ENCODE measurements at regions not wholly inside any gene's neighbourhood (a gene's known extent, or its start where the extent isn't known, plus 50 kb on each side); places are given as distances from the start of the nearest gene placed in this dataset.

GRCh38 chr21:15138490-15138889 lies 73.7 kb upstream of the NRIP1 start:
- H3K27ac ChIP-seq: no peak overlapping the region
- TF ChIP-seq ZFX (IDR thresholded peaks at IDR 0.05; ENCODE audit: borderline replicate concordance): no peak
- no peak for TF ChIP-seq CTCF (IDR thresholded peaks at IDR 0.05)

- no peak for TF ChIP-seq ZFX (IDR thresholded peaks at IDR 0.05; ENCODE audit: borderline replicate concordance)
- TF ChIP-seq CTCF (IDR thresholded peaks at IDR 0.05): no peak
- H3K27ac ChIP-seq: no peak overlapping the region
These were observed 75.1 kb upstream of the NRIP1 start for GRCh38 chr21:15139898-15140297.

- no peak overlapping the region; the same call in 1 of the 2 replicates for H3K27ac ChIP-seq
- TF ChIP-seq ZFX (IDR thresholded peaks at IDR 0.05; ENCODE audit: borderline replicate concordance) (no peak), CTCF (IDR thresholded peaks at IDR 0.05) (no peak)
These were observed 75.7 kb upstream of the NRIP1 start for GRCh38 chr21:15140321-15141019.

GRCh38 chr21:15141261-15141970 lies 76.6 kb upstream of the NRIP1 start:
- no peak for TF ChIP-seq CTCF (IDR thresholded peaks at IDR 0.05)
- TF ChIP-seq ZFX (IDR thresholded peaks at IDR 0.05; ENCODE audit: borderline replicate concordance): no peak
- no peak overlapping the region for H3K27ac ChIP-seq

- no peak for TF ChIP-seq ZFX (IDR thresholded peaks at IDR 0.05; ENCODE audit: borderline replicate concordance)
- TF ChIP-seq CTCF (IDR thresholded peaks at IDR 0.05): no peak
- H3K27ac ChIP-seq: no peak overlapping the region
These were observed 79.2 kb upstream of the NRIP1 start for GRCh38 chr21:15144026-15144425.

GRCh38 chr21:15148437-15148836 lies 83.6 kb upstream of the NRIP1 start:
- TF ChIP-seq CTCF (IDR thresholded peaks at IDR 0.05): no peak
- no peak for TF ChIP-seq ZFX (IDR thresholded peaks at IDR 0.05; ENCODE audit: borderline replicate concordance)
- H3K27ac ChIP-seq: no peak overlapping the region

- TF ChIP-seq CTCF (IDR thresholded peaks at IDR 0.05): no peak
- no peak for TF ChIP-seq ZFX (IDR thresholded peaks at IDR 0.05; ENCODE audit: borderline replicate concordance)
- no peak overlapping the region for H3K27ac ChIP-seq
These were observed 84.9 kb upstream of the NRIP1 start for GRCh38 chr21:15149600-15150224.
